ENCODE measurements at regions not wholly inside any gene's neighbourhood (a gene's known extent, or its start where the extent isn't known, plus 50 kb on each side); places are given as distances from the start of the nearest gene placed in this dataset.

GRCh38 chr12:91817517-91817916 is 328.1 kb downstream of the BTG1 start:
- Histone ChIP-seq H3K36me3 (ENCODE audit: low read length) (no peaks in the 10 kb centered on the region), H3K27me3 (ENCODE audit: low read length) (no peaks in the 10 kb centered on the region), H3K9ac (ENCODE audit: low read length) (no peak overlapping the region), H3K9me3 (ENCODE audit: insufficient read depth, low read length) (no peaks in the 10 kb centered on the region), H3F3A (ENCODE audit: insufficient read depth) (no peaks in the 10 kb centered on the region), H2AFZ (ENCODE audit: low read depth, low read length, severe bottlenecking) (no peak overlapping the region), H4K20me1 (ENCODE audit: low read depth, low read length) (no peaks in the 10 kb centered on the region), H3K9me2 (replicated peaks; ENCODE audit: insufficient read depth, low read length) (no peaks in the 10 kb centered on the region), H3K4me2 (ENCODE audit: low read depth, low read length, poor library complexity, severe bottlenecking) (no peak overlapping the region), H3K79me2 (ENCODE audit: insufficient read depth, low read length) (no peaks in the 10 kb centered on the region), H3K27ac (ENCODE audit: low read depth, low read length) (no peak overlapping the region), H3K4me3 (ENCODE audit: insufficient read depth, low read length, poor library complexity, severe bottlenecking) (no peak overlapping the region)
- TF ChIP-seq, protein P1, sequence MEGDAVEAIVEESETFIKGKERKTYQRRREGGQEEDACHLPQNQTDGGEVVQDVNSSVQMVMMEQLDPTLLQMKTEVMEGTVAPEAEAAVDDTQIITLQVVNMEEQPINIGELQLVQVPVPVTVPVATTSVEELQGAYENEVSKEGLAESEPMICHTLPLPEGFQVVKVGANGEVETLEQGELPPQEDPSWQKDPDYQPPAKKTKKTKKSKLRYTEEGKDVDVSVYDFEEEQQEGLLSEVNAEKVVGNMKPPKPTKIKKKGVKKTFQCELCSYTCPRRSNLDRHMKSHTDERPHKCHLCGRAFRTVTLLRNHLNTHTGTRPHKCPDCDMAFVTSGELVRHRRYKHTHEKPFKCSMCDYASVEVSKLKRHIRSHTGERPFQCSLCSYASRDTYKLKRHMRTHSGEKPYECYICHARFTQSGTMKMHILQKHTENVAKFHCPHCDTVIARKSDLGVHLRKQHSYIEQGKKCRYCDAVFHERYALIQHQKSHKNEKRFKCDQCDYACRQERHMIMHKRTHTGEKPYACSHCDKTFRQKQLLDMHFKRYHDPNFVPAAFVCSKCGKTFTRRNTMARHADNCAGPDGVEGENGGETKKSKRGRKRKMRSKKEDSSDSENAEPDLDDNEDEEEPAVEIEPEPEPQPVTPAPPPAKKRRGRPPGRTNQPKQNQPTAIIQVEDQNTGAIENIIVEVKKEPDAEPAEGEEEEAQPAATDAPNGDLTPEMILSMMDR (IDR thresholded peaks at IDR 0.05; ENCODE audit: insufficient read depth, low read length, poor library complexity, severe bottlenecking): no peak
- TF ChIP-seq EZH2phosphoT487 (conservative IDR thresholded peaks at IDR 0.05; ENCODE audit: low read length): no peak

GRCh38 chr12:91813701-91814100 is 331.9 kb downstream of the BTG1 start:
- TF ChIP-seq, protein P1 (IDR thresholded peaks at IDR 0.05; ENCODE audit: insufficient read depth, low read length, poor library complexity, severe bottlenecking): no peak
- no peak for TF ChIP-seq EZH2phosphoT487 (conservative IDR thresholded peaks at IDR 0.05; ENCODE audit: low read length)
- Histone ChIP-seq H3K4me3 (ENCODE audit: insufficient read depth, low read length, poor library complexity, severe bottlenecking) (no peak overlapping the region), H3K9me2 (replicated peaks; ENCODE audit: insufficient read depth, low read length) (no peaks in the 10 kb centered on the region), H3K79me2 (ENCODE audit: insufficient read depth, low read length) (no peaks in the 10 kb centered on the region), H3F3A (ENCODE audit: insufficient read depth) (no peaks in the 10 kb centered on the region), H3K27me3 (ENCODE audit: low read length) (no peaks in the 10 kb centered on the region), H4K20me1 (ENCODE audit: low read depth, low read length) (no peaks in the 10 kb centered on the region), H3K4me2 (ENCODE audit: low read depth, low read length, poor library complexity, severe bottlenecking) (no peak overlapping the region), H3K27ac (ENCODE audit: low read depth, low read length) (no peak overlapping the region), H3K9me3 (ENCODE audit: insufficient read depth, low read length) (no peaks in the 10 kb centered on the region), H3K36me3 (ENCODE audit: low read length) (no peaks in the 10 kb centered on the region), H3K9ac (ENCODE audit: low read length) (no peak overlapping the region), H2AFZ (ENCODE audit: low read depth, low read length, severe bottlenecking) (no peak overlapping the region)

DNA sequence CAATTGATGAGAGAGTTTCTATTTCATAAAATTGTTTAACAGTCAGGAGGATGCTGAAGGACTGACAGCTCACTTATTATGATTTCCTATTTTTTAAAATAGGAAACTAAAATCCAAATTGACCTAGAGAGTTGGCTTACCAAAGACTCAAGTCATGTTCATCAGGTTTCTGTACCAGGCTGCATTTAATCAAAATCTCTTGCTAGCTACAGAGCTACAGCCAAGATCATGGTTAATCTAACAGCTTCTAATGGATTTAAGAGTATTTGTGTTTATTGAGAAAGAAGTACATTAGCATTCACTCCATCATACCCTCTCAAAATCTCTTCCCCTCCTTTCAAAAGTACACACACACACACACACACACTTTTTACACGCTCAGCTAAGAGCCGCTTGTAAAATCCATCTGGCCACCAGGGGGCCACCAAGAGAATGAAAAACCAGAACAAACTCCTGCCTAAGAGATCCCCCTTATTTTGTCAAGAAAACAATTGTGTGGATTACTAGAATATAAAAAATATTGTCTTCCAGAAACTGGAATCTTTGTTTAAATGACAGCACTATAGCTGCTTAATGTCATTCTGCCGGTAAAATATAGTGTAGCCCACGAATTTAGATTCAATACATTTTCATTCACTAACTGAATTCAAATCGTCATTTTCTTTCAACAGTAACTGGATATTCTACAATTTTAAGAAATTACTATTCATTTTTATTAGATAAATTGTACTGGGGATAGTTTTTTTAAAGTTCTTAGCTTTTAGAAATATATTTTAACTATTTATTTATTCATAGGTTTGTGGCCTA is 334.0 kb downstream of the BTG1 start:
- Histone ChIP-seq H3K36me3 (ENCODE audit: low read length) (no peaks in the 10 kb centered on the region), H3K9ac (ENCODE audit: low read length) (no peak overlapping the region), H2AFZ (ENCODE audit: low read depth, low read length, severe bottlenecking) (no peak overlapping the region), H3K79me2 (ENCODE audit: insufficient read depth, low read length) (no peaks in the 10 kb centered on the region), H3K27ac (ENCODE audit: low read depth, low read length) (no peak overlapping the region), H3K27me3 (ENCODE audit: low read length) (no peaks in the 10 kb centered on the region), H3K4me3 (ENCODE audit: insufficient read depth, low read length, poor library complexity, severe bottlenecking) (no peak overlapping the region), H3K4me2 (ENCODE audit: low read depth, low read length, poor library complexity, severe bottlenecking) (no peak overlapping the region), H3F3A (ENCODE audit: insufficient read depth) (no peaks in the 10 kb centered on the region), H3K9me2 (replicated peaks; ENCODE audit: insufficient read depth, low read length) (no peaks in the 10 kb centered on the region), H4K20me1 (ENCODE audit: low read depth, low read length) (no peaks in the 10 kb centered on the region), H3K9me3 (ENCODE audit: insufficient read depth, low read length) (no peaks in the 10 kb centered on the region)
- TF ChIP-seq, protein P1 (IDR thresholded peaks at IDR 0.05; ENCODE audit: insufficient read depth, low read length, poor library complexity, severe bottlenecking): peak; percentile 73
- TF ChIP-seq EZH2phosphoT487 (conservative IDR thresholded peaks at IDR 0.05; ENCODE audit: low read length): no peak

Data from SU-DHL-6 (cell line).